HEK293 (cell line): ENCODE measurements at regions not wholly inside any gene's neighbourhood (a gene's known extent, or its start where the extent isn't known, plus 50 kb on each side); places are given as distances from the start of the nearest gene placed in this dataset.

Experiments used
- CTCF ChIP-seq: fragments of 450-650 bp; formaldehyde crosslinking; IDR thresholded peaks from 2 replicates; pipeline ENCODE4 v1.5.1; 2016; ENCODE audit warnings: missing biosample characterization, missing genetic modification characterization
- HOXC10 ChIP-seq: sonication (generic); formaldehyde crosslinking; IDR thresholded peaks from 2 replicates; pipeline ENCODE4 v1.8.1; 2023; ENCODE audit warnings: mild to moderate bottlenecking, missing genetic modification reagents
- PBX3 ChIP-seq: sonication (generic); formaldehyde crosslinking; IDR thresholded peaks from 2 replicates; pipeline ENCODE4 v1.8.1; 2022; ENCODE audit warnings: mild to moderate bottlenecking, moderate library complexity, missing genetic modification reagents
- SP2 ChIP-seq: fragments of 450-650 bp; formaldehyde crosslinking; IDR thresholded peaks from 2 replicates; pipeline ENCODE4 v1.5.1; 2016; ENCODE audit warnings: missing biosample characterization, missing genetic modification characterization
- YY1 ChIP-seq: fragments of 450-650 bp; formaldehyde crosslinking; IDR thresholded peaks from 2 replicates; pipeline ENCODE4 v1.5.1; 2018; ENCODE audit warnings: missing biosample characterization, missing genetic modification characterization
- ZEB2 ChIP-seq: fragments of 450-650 bp; formaldehyde crosslinking; IDR thresholded peaks from 2 replicates; pipeline ENCODE4 v1.5.1; 2016; ENCODE audit warnings: missing biosample characterization, missing genetic modification characterization
- ZNF155 ChIP-seq: fragments of 450-650 bp; formaldehyde crosslinking; IDR thresholded peaks from 2 replicates; pipeline ENCODE4 v1.5.1; 2016; ENCODE audit warnings: missing biosample characterization, missing genetic modification characterization
- ZNF837 ChIP-seq: fragments of 450-650 bp; formaldehyde crosslinking; IDR thresholded peaks from 2 replicates; pipeline ENCODE4 v1.5.1; 2016; ENCODE audit warnings: missing biosample characterization, missing genetic modification characterization

- TF ChIP-seq CTCF (no peak), ZNF837 (tag by site-specific recombination) (no peak), HOXC10 (CRISPR knock-in tag) (no peak), PBX3 (CRISPR knock-in tag) (no peak), ZNF155 (tag by site-specific recombination) (no peak), SP2 (tag by site-specific recombination) (no peak), ZEB2 (tag by site-specific recombination) (no peak), YY1 (no peak)
These were observed 76.5 kb upstream of the ADGRF1 start for GRCh38 chr6:47118611-47119010.
